Kidney capillary endothelial cell (primary cell): ENCODE measurements at regions not wholly inside any gene's neighbourhood (a gene's known extent, or its start where the extent isn't known, plus 50 kb on each side); places are given as distances from the start of the nearest gene placed in this dataset.
"Not testable (repeated sequence)": the region's sequence is repeated elsewhere in the genome, so short reads cannot be mapped to it uniquely, and the experiment has no call there.

Source experiments
- DNase-seq: peaks from one replicate; pipeline ENCODE4 v3.0.0-alpha.2; 2018; ENCODE audit warnings: low spot score

DNA sequence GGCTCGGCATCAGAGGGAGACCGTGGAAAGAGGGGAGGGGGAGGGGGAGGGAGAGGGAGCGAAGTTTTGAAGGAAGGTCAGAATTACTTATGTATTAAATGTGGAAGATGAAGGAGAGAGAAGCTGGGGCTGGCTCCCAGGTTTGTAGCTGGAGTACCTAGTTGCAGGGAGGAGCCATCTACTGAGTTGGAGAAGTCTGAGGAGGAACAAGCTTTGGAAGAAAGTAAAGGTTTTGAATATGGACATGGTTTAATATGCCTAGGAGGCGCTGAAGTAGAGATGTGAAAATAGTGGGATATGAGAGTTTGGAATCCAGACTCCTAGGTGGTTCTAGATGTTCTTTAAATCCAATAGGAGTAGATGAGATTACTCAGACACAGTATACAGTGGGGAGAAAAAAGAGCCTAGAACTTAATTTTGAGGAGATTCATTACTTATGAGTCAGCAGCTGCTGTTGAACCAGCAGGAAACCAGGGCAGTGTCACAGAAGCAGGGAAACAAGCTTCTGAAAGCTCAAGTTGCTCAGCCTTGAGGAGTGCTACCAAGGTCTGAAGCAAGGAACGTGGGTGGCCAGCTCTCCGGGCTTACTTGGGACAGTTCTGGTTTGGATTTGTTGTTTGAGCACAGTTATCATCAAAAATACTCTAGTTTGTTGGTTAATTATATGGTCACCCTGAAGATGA lies 149.3 kb downstream of the UTRN start:
- DNase-seq = peak; percentile 91

DNA sequence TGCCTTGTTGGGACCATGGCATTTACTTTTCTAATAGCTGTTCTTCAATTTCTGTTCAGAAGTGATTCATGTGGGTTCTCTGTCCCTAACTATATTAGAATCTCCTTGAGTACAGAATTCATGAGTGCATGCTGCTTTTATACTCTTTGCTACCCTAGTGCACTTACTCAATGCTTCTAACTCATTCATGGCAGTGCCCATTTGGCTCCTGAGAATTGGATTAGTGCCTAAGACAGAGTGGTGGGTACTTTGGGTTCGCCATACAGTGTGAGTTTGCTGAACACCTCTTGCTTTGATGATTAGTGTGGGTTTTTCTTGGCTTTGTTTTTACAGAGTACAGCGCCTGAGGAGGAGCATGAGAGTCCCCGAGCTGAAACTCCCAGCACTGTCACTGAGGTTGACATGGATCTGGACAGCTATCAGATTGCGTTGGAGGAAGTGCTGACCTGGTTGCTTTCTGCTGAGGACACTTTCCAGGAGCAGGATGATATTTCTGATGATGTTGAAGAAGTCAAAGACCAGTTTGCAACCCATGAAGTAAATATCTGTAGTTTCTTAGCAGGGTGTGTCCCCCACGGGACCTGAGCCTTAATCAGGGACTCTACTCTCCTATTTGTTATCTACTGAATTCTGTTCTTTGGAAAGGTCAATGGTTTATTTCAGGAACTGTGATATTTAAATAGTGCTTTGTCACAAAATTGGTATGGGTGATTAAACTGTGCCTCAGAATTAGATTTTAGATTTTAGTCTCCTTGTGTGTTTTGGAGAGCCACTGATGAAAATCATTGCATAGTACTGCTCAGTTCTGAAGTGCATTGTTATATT lies 150.7 kb downstream of the UTRN start:
- no peak for DNase-seq

DNA sequence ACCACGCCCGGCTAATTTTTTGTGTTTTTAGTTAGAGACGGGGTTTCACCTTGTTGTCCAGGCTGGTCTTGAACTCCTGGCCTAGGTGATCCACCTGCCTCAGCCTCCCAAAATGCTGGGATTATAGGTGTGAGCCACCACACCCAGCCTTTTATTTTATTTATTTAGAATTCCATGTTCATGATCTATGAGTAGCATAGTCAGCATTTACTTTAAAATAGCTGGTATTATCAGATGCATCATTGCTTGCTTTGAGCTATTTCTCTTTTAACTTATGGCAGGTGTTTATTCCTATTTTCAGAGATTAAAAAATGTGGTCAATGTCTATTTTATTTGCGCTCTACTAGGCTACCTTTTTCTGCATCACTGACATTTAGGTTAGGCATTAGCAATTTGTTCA lies 152.0 kb downstream of the UTRN start:
- DNase-seq = no peak

DNA sequence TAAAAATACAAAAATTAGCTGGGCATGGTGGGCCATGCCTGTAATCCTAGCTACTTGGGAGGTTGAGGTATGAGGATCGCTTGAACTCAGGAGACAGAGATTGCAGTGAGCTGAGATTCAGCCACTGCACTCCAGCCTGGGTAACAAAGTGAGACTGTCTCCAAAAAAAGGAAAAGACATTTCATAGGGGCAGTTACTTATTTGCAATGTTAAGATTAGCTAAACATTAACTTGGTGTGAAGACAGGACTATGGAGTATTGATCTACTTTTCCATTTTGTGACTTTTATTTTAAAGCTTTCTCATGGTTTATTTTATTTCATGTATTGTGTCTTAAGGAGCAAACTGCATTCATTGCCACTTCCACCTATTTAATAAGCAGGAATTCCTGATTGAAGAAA lies 153.0 kb downstream of the UTRN start:
- no peak for DNase-seq

DNA sequence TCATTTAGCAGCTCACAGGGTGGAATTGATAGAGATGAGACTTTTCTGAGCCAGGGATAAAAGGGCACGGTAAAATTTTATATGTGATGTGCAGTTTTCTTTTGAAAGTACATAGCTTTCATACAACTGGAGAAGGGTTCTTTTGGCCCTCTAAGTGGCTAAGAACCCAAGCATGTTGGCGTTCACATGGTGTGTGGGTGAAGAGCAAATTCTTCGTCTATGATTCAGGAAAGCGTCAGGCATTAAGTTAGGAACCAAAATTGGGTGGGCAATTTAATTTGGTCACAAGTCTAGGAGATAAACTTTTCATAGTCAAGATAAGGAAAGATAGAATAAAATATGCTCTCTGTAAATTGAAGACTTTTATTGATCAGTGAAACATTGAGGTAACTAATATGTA lies 153.9 kb downstream of the UTRN start:
- no peak for DNase-seq

DNA sequence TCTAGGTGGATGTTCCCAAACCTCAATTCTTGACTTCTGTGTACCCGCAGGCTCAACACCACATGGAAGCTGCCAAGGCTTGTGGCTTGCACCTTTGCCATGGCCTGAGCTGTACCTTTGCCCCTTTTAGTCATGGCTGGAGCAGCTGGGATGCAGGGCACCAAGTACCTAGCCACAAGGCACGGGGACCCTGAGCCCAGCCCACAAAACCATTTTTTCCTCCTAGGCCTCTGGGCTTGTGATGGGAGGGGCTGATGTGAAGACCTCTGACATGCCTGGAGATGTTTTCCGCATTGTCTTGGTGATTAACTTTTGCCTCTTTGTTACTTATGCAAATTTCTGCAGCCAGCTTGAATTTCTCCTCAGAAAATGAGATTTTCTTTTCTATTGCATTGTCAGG lies 156.7 kb downstream of the UTRN start:
- not testable (repeated sequence) for DNase-seq

DNA sequence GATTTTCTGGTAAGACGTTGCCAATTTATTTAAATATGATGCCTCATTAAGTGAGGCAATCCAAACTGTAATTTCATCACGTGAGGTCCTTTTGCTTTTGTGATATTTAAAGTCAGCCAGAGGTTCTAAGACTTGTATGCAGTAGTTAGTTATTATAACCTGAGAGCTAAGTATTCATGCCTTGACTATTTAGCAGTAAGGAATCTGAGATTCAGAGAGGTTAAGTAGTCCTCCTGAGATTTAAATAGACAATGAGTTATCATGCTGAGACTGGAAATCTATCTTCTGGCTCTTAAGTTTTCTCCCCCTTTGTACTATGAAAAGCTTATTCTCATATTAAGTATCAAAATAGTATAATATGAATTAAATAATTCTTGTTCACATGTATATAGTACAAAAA lies 158.0 kb downstream of the UTRN start:
- no peak for DNase-seq

DNA sequence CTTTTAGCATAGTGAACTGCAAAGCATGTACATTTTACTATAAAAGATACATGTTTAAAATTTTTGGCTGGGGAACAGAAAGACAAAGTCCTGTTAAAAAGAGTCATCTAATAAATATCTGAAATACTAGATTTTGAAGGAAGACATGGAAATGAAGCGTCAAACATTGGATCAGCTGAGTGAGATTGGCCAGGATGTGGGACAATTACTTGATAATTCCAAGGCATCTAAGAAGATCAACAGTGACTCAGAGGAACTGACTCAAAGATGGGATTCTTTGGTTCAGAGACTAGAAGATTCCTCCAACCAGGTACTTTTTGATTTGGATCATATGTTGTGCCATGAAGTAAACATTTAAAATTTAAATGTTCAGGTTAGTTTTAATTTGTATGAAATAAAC lies 162.3 kb downstream of the UTRN start:
- DNase-seq = peak; percentile 71

DNA sequence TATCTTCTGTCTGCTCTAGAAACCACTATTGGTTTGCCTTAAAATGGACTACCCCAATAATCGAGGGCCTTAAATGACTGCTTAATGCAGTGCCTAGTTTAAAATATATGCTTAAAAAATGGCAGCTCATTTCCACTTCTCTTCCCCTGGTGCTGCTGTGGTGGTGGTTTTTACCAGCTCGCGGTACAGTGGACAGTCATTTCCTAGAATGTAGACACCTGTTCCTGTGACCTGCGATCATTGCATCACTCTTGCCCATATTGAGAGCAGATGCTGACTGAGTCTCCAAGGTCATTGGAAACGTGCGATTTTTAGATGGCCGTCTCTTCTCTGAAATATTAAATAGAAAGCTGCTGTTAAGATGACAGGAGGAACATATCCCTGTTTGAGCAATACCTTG lies 164.1 kb downstream of the UTRN start:
- no peak for DNase-seq

DNA sequence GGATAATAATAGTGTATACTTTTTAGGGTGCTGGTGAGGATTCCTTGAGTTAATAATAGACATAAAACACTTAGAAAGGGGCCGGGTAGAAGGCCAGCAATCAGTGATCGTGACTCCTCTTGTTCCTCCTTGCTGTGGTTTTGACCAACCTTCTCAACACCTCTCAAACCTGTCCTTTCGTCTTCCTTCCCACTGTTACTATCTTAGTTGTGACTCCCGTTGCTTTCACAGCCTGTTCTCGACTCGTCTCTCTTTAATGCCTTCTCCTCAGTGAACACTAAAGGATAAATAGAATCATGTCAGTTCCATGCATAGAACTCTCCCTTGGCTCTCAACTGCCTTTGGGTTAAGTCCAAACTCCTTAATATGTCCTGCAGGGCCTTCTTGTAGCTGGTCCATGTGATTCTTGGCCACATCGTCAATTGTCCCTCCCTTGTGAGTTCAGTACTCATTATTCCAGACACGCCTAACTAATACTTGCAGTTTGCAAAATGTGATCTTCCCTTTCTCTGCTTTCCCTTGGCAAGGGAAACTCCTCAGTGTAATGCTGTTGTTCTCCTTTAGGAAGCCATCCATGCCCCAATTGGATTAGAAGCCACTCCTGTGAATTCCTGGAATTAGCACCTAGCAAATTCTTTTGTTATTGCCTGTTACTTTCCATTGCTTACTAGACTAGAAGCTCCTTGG lies 164.9 kb downstream of the UTRN start:
- no peak for DNase-seq

DNA sequence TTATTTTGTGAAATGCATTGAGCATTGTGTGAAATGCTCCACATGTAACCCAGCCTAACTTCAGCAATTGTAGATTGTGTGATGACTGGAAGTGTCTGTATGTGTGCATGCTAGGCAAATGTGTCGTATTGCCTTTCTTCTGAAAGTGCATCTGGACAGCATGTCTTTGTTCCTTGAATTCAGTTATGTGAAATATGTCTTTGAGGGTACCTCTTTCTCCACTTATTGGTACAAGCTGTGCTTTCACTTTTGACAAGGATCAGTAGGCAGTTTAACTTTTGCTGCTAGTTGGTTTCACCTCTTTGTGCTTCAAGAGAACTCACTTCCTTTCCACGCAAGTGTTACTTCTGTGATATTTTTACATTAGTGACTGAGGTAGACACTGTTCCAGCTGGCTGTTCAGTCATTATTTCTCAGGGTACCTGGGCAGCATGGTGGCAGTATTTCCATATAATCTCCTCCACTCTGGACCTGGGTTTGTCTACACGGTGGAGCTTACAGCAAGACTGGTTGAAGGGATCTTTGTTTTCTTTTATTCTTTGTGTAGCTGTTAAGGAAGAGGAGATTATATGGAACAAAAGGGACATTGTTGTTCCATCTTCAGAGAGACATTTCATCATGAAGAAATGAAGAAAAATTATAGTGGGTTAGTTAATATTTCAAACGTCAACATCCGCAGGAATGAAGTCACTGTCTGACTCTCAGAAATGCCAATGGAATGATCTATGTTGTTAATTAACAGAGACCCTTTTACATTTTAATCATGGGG lies 175.4 kb downstream of the UTRN start:
- no peak for DNase-seq

DNA sequence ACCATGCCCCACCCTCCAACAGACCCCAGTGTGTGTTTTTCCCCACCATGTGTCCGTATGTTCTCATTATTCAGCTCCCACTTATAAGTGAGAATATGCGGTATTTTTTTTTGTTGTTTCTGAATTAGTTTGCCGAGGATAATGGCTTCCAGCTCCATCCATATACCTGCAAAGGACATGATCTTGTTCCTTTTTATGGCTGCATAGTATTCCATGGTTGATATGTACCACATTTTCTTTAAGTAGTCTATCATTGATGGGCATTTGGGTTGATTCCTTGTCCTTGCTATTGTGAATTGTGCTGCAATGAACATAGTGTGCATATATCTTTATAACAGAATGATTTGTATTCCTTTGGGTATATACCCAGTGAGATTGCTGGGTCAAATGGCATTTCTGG lies 176.9 kb downstream of the UTRN start:
- no peak for DNase-seq

DNA sequence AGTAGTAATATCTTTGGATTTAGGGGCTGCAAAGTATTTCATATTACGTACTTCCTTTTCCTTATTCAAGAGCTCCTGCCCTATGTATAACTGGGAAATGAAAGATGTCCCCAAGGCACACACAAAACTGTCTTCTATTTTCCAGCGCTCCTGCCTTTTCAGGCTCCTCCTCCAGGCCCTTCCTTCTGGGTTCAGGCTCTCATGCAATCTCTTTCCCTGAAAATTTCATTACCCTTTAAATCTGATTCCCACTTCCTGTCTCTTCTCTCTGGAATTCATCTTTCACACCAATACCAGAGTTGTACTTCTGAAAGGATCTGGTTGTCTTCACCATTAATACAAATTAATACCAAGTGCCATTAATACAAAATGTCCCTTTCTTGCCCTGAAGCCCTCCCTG lies 181.6 kb downstream of the UTRN start:
- no peak for DNase-seq

DNA sequence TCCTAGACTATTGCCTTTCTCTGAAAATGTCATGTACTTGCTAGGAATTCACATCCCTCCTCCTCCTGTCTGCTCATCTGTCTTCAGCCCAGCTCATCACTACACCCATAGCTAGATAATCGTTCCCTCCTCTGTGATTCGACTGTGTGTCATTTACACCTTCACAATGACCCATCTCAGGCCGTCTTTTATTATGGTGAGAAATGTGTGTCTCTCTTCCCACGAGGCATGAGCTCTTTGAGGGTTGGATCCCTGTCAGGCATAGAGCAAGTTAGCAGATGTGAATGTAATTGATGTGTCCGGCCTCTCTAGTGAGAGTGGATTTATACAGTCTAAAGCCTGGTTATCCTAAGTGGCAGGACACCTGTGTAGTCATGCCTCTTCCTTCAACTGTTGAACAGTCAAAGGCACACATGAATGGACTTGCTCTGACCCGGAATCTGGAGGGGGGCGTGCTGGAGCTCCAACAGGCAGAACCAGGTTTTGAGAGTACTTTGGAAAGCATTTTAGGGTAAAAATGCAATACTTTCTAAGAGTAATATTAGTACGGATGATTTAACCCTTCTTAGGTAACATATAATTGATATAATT lies 182.1 kb downstream of the UTRN start:
- DNase-seq = no peak

DNA sequence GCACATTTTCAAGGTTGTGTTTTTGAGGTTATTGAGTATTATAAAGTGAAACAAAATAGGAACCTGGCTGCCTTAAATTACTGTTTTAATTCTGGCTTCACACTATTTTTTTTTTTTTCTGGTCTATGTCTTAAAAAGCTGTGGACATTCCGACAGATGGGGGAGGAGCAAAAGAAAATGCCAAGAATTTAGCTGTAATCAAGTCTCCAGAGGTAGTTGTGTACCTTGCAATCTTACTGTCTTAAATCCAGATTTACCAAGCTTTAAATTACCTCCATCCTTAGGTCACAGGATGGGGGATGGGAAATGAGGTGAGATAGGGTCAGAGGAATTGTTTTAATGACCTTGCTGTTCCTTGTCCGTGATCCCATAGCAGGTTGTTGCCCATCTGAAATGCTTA lies 182.8 kb downstream of the UTRN start:
- DNase-seq = no peak

DNA sequence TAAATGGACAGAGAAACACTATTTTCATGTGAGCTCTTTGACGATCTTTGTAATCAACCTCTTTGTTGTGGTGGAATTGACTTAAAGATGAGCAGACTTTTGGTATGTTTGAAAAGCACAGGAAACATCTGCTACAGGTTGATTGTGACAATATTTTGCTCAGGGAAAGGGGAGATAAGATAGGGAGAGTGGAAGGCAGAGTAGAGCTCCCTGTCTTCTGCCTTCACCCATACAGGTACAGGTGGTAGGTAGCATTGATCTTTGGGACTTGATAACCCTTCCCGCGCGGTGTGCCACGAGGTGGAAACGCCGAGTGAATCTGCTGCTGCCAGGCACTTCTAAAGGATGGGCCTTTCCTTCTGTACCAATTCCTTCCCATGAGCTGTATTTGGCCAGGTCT lies 183.6 kb downstream of the UTRN start:
- DNase-seq = no peak

DNA sequence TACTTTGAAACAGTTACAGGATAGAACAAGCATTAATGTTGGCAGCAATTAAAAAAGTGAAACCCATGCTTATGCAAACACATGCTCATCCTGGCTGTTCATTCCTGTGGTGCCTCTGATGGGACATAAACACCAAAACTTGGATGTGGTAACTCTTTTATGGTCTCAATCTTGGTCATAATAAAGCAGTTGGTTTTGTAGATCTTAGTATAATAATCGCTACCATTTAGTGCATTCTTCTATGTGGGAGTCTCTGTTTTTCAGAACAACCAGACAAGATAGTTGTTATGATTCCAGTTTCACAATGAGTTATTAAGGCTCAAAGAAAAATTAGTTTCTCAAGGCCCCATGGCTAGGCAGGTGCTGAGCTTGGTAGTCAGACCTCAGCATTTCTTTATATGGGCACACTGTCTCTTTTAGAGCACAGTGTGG lies 184.0 kb downstream of the UTRN start:
- no peak for DNase-seq

DNA sequence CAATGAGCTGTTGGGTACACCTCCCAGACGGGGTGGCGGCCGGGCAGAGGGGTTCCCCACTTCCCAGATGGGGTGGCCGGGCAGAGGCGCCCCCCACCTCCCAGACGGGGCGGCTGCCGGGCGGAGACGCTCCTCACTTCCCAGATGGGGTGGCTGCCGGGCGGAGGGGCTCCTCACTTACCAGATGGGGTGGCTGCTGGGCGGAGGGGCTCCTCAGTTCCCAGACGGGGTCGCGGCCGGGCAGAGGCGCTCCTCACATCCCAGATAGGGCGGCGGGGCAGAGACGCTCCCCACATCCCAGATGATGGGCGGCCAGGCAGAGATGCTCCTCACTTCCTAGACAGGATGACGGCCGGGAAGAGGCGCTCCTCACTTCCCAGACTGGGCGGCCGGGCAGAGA lies 185.1 kb downstream of the UTRN start:
- not testable (repeated sequence) for DNase-seq

DNA sequence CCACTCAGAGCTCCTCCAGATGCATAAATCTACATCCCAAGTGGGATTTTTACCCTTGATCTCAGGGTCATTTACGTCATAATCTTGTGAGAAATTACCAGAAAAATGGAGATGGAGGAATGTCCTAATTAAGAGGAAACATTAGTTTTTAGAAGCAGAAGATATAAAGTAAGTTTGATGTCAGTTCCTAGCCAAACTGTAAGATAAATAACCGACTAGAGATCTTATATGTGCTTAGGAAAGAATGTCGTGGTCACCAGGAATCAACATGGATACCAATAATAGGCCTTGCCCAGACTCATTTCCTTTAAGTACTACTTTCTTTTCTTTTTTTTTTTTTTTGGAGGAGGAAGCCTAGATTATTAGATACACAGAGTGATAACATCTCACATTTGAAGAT lies 186.9 kb downstream of the UTRN start:
- no peak for DNase-seq

DNA sequence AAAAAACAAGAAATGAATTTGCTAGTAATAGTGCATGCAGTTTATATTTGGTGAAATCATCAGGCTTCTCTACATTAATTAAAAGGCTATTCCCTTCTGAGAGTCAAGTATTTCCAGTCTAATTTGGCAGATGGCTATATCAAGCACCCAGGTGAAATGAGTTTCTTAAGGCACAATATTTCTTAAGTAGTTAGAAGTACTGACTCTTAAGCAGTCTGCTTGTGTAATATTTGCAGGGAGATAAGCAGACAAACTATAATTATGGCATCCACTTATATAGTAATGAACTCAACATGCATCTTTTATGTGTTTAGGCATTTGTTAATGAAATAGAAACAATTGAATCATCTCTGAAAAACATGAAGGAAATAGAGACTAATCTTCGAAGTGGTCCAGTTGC lies 189.2 kb downstream of the UTRN start:
- no peak for DNase-seq

DNA sequence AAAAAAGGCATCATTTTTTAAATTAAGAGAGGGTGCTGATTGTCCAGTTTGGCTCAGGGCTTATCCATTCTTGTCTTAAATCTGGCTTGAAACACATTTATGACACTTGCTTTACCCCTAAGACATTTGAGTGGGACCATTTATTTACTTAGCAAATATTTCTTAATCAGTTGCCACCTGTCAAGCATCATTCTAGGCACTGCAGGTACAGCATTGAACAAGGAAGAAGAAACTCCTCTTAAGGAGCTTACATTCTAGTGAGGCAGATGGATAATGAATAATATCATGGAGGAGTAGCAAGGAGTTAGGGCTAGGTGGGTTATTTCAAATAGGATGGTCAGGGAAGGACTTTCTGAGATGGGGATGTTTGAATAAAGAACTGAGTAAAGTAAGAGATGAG lies 189.8 kb downstream of the UTRN start:
- no peak for DNase-seq

DNA sequence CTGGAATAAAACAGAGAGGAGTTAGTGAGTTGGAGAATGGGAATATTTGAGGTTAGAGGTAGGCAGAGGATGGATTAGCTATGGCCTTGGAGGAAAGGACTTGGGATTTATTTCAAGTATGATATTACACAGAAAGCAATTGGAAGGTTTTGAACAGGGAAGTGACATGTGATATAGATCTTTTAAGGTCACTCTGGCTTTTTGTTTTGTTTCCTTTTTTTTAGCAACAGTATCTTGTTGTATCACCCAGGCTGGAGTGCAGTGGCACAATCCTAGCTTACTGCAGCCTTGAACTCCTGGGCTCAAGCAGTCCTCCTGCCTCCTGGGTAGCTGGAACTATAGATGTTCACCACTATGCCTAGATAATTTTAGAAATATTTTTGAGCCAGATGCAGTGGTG lies 190.3 kb downstream of the UTRN start:
- no peak for DNase-seq
